ENCODE measurements at regions not wholly inside any gene's neighbourhood (a gene's known extent, or its start where the extent isn't known, plus 50 kb on each side); places are given as distances from the start of the nearest gene placed in this dataset.
A peak's percentile ranks its signal among the peaks of the same experiment; 100 is the strongest.

DNA sequence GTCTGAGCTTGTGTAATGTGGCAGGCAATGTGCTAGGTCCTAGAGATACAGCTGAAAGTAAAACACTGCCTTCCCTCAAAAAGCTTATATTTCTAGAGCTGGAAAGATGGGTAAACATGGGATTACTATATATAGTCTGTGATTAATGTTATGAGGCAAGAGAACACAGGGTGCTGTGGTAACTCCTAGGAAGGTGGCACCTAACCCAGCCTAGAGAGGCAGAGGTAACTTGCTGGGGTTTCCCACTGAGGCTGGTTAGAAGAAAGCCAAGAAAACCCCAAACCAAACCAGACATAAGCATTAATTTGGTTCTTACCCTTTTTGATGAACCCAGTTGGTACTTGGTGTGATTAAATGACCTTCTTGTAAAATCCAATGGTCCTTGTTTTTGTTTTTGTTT, 315.0 kb downstream of the PPP1R2C start:
- Mint-ChIP-seq H3K36me3 (no peaks in the 10 kb centered on the region), H3K27me3 (ENCODE audit: insufficient read depth, low read depth) (no peaks in the 10 kb centered on the region), H3K4me3 (no peak overlapping the region), H3K9me3 (no peaks in the 10 kb centered on the region), H3K4me1 (no peaks in the 10 kb centered on the region), H3K27ac (no peak overlapping the region)
- no peak for DNase-seq (ENCODE audit: low spot score)
- Histone ChIP-seq H3K36me3 (no peaks in the 10 kb centered on the region), H3F3A (ENCODE audit: low read depth) (no peaks in the 10 kb centered on the region), H3K4me1 (peaks cover 7% of the 10 kb centered on the region), H3K27ac (no peak overlapping the region), H4K20me1 (ENCODE audit: low read depth) (no peaks in the 10 kb centered on the region), H3K4me2 (no peak overlapping the region), H3K9me3 (ENCODE audit: low read depth) (no peaks in the 10 kb centered on the region), H3K9ac (no peak overlapping the region), H2AFZ (replicated peaks) (no peak overlapping the region), H3K79me2 (ENCODE audit: low read depth) (no peaks in the 10 kb centered on the region), H3K27me3 (no peaks in the 10 kb centered on the region), H3K4me3 (no peak overlapping the region)
- no peak for TF ChIP-seq EZH2 (IDR thresholded peaks at IDR 0.05)
- no peak for TF ChIP-seq EZH2phosphoT487 (IDR thresholded peaks at IDR 0.05)
- TF ChIP-seq CTCF (IDR thresholded peaks at IDR 0.05): no peak

DNA sequence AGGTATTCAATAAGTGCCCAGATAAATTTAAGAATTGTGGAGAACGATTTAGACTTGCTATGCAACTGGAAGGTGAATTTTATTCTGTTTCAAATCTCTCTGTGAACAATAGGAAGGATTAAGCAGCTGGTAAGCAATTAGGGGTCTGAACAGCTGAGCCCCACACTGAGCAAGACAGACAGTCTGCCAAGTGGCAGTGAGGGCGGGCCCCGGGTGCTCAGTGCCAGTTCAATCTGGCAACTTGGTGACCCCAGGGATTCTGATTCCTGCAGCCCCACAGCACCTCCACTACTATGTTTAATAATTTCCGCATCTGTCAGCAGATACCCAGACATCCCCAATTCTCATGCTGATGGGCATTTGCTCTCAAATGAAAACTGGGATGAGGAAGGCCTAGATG, 317.3 kb downstream of the PPP1R2C start:
- Histone ChIP-seq H3K4me1 (peaks cover 7% of the 10 kb centered on the region), H3K4me2 (no peak overlapping the region), H4K20me1 (ENCODE audit: low read depth) (no peaks in the 10 kb centered on the region), H3K79me2 (ENCODE audit: low read depth) (no peaks in the 10 kb centered on the region), H3K9ac (no peak overlapping the region), H3K27me3 (no peaks in the 10 kb centered on the region), H2AFZ (replicated peaks) (no peak overlapping the region), H3K27ac (no peak overlapping the region), H3K36me3 (no peaks in the 10 kb centered on the region), H3F3A (ENCODE audit: low read depth) (no peaks in the 10 kb centered on the region), H3K4me3 (no peak overlapping the region), H3K9me3 (ENCODE audit: low read depth) (no peaks in the 10 kb centered on the region)
- Mint-ChIP-seq H3K4me3 (no peak overlapping the region), H3K9me3 (no peaks in the 10 kb centered on the region), H3K27me3 (ENCODE audit: insufficient read depth, low read depth) (no peaks in the 10 kb centered on the region), H3K36me3 (no peaks in the 10 kb centered on the region), H3K4me1 (no peaks in the 10 kb centered on the region), H3K27ac (no peak overlapping the region)
- peak; percentile 15 for DNase-seq (ENCODE audit: low spot score)
- TF ChIP-seq EZH2phosphoT487 (IDR thresholded peaks at IDR 0.05) (no peak), CTCF (IDR thresholded peaks at IDR 0.05) (no peak), EZH2 (IDR thresholded peaks at IDR 0.05) (no peak)

DNA sequence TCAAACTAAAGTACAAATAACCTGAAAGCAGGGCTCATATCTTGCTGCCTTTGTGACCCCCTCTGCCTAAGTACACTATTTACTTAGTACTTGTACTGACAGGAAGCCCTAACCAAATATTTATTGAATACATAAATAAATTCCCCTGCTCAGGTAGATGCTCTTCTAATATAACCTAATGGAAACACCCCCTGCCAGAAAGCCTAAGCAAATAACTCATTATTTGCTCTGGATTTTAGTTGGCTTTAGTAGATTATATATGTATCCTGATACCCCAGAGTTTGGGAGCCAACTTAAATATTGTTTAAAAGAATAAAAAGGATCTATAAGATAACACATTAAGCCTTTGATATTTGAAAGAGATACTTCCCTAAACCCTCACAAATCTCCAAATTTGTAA, 318.2 kb downstream of the PPP1R2C start:
- no peaks in the 10 kb centered on the region for H3K27me3 ChIP-seq
- Mint-ChIP-seq H3K27ac (no peak overlapping the region), H3K9me3 (no peaks in the 10 kb centered on the region), H3K27me3 (ENCODE audit: insufficient read depth, low read depth) (no peaks in the 10 kb centered on the region), H3K36me3 (no peaks in the 10 kb centered on the region), H3K4me1 (no peaks in the 10 kb centered on the region), H3K4me3 (no peak overlapping the region)
- H3K27ac ChIP-seq: no peak overlapping the region
- H3K9ac ChIP-seq: no peak overlapping the region
- H3K4me3 ChIP-seq: no peak overlapping the region
- H3K79me2 ChIP-seq (ENCODE audit: low read depth): no peaks in the 10 kb centered on the region
- peaks cover 7% of the 10 kb centered on the region for H3K4me1 ChIP-seq
- H2AFZ ChIP-seq (replicated peaks): no peak overlapping the region
- DNase-seq (ENCODE audit: low spot score): no peak
- H3F3A ChIP-seq (ENCODE audit: low read depth): no peaks in the 10 kb centered on the region
- no peaks in the 10 kb centered on the region for H3K9me3 ChIP-seq (ENCODE audit: low read depth)
- H3K36me3 ChIP-seq: no peaks in the 10 kb centered on the region
- TF ChIP-seq CTCF (IDR thresholded peaks at IDR 0.05) (no peak), EZH2phosphoT487 (IDR thresholded peaks at IDR 0.05) (no peak), EZH2 (IDR thresholded peaks at IDR 0.05) (no peak)
- H3K4me2 ChIP-seq: no peak overlapping the region
- no peaks in the 10 kb centered on the region for H4K20me1 ChIP-seq (ENCODE audit: low read depth)
